ENCODE measurements at regions not wholly inside any gene's neighbourhood (a gene's known extent, or its start where the extent isn't known, plus 50 kb on each side); places are given as distances from the start of the nearest gene placed in this dataset.

GRCh38 chr20:4573564-4574355, 112.5 kb upstream of the PRNP start:
- TF ChIP-seq POLR2AphosphoS5 (IDR thresholded peaks at IDR 0.05) (no peak), CTCF (IDR thresholded peaks at IDR 0.05) (no peak), POLR2A (IDR thresholded peaks at IDR 0.05) (no peak)
